Right lobe of liver (tissue), 4 donors: ENCODE measurements at regions not wholly inside any gene's neighbourhood (a gene's known extent, or its start where the extent isn't known, plus 50 kb on each side); places are given as distances from the start of the nearest gene placed in this dataset.

ENCODE experiments used
- POLR2A ChIP-seq: fragments of 450-650 bp; IDR thresholded peaks from one replicate; pipeline ENCODE4 v1.6.1; 2017; ENCODE audit warnings: antibody characterized with exemption, mild to moderate bottlenecking
- TF ChIP-seq, protein P1 (sequence below), 4 donors: fragments of 200-600 bp in 3 of 4; fragments of 450-650 bp in 1 of 4; IDR thresholded peaks; one replicate each; pipeline versions ENCODE4 v1.5.1 to v1.8.0; 2016 to 2022; ENCODE audit warnings: antibody characterized with exemption in 4 of 4, mild to moderate bottlenecking in 2 of 4
- donor health status: DM: no; HTN: no; CAD: no.
- donor health status: DM: no; HTN: no; CAD: no.
- donor health status: DM: no; HTN: yes; CAD: no.

DNA sequence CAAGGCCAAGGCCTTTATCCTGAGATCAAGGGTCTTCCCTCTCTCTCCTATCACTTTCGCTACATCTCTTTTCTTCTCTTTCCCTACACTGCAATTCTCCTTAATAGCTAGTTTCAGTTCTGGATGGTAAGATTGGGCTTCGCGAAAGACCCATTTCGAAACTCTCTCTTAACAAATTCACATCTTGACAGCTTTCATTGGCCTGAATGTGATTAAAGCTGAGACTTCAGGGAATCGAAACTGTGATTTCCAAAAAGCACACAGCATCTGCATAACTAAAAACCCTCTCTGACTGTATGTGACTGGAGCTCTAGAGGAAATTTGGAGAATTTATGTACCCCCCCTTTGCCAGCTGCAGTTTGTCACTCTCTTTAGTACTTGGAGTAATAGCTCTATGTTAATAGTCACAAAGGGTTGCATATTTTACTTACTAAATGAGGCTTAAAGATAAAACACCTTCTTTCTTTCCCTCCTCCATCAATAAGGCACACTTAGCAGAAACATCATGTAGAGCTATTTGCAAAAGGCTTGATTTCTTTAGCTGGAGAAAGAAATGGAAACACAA is 105.3 kb upstream of the FAM20A start:
- TF ChIP-seq, protein P1, sequence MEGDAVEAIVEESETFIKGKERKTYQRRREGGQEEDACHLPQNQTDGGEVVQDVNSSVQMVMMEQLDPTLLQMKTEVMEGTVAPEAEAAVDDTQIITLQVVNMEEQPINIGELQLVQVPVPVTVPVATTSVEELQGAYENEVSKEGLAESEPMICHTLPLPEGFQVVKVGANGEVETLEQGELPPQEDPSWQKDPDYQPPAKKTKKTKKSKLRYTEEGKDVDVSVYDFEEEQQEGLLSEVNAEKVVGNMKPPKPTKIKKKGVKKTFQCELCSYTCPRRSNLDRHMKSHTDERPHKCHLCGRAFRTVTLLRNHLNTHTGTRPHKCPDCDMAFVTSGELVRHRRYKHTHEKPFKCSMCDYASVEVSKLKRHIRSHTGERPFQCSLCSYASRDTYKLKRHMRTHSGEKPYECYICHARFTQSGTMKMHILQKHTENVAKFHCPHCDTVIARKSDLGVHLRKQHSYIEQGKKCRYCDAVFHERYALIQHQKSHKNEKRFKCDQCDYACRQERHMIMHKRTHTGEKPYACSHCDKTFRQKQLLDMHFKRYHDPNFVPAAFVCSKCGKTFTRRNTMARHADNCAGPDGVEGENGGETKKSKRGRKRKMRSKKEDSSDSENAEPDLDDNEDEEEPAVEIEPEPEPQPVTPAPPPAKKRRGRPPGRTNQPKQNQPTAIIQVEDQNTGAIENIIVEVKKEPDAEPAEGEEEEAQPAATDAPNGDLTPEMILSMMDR (IDR thresholded peaks at IDR 0.05), result no peak
- TF ChIP-seq POLR2A, result no peak
